GM12875 (cell line): ENCODE measurements at regions not wholly inside any gene's neighbourhood (a gene's known extent, or its start where the extent isn't known, plus 50 kb on each side); places are given as distances from the start of the nearest gene placed in this dataset.

ENCODE experiments used
- H3K4me3 ChIP-seq: one replicate; pipeline ENCODE4 v1.5.1; 2011; ENCODE audit warnings: low read depth, low read length, control low read depth
- CTCF ChIP-seq: IDR thresholded peaks from 2 replicates; pipeline ENCODE4 v1.5.1; 2011; ENCODE audit warnings: low read depth, mild to moderate bottlenecking, control low read depth, inconsistent platforms, low read length, moderate library complexity, borderline replicate concordance; ENCODE audit not compliant: insufficient read depth

- TF ChIP-seq CTCF, result no peak
Measured at GRCh38 chr4:104616401-104616820, 121.7 kb upstream of the CXXC4 start.

GRCh38 chr4:104625706-104626105 lies 131.0 kb upstream of the CXXC4 start:
- TF ChIP-seq CTCF, result no peak
- H3K4me3 ChIP-seq, result no peak overlapping the region

More at GRCh38 chr4:104616401-104616820, 121.7 kb upstream of the CXXC4 start:
- no peak overlapping the region for H3K4me3 ChIP-seq

GRCh38 chr4:104629601-104630000 lies 134.9 kb upstream of the CXXC4 start:
- TF ChIP-seq CTCF, result no peak
- H3K4me3 ChIP-seq, result no peak overlapping the region

- no peak overlapping the region for H3K4me3 ChIP-seq
- TF ChIP-seq CTCF, result no peak
Measured at GRCh38 chr4:104630272-104630671, 135.6 kb upstream of the CXXC4 start.

GRCh38 chr4:104631000-104631399 lies 136.3 kb upstream of the CXXC4 start:
- TF ChIP-seq CTCF, result no peak
- no peak overlapping the region for H3K4me3 ChIP-seq

- no peak for TF ChIP-seq CTCF
- no peak overlapping the region for H3K4me3 ChIP-seq
Measured at GRCh38 chr4:104641418-104641817, 146.7 kb upstream of the CXXC4 start.

- no peak overlapping the region for H3K4me3 ChIP-seq
- no peak for TF ChIP-seq CTCF
Measured at GRCh38 chr4:104642521-104642920, 147.8 kb upstream of the CXXC4 start.
